GM06990 (cell line): ENCODE measurements at regions not wholly inside any gene's neighbourhood (a gene's known extent, or its start where the extent isn't known, plus 50 kb on each side); places are given as distances from the start of the nearest gene placed in this dataset.

ENCODE experiments used
- DNase-seq: peaks from one replicate; pipeline ENCODE4 v3.0.0-alpha.2; 2011; ENCODE audit not compliant: insufficient read length; ENCODE audit errors: extremely low read depth
- H3K27me3 ChIP-seq: replicated peaks from 2 replicates; pipeline ENCODE4 v1.6.0; 2011; ENCODE audit warnings: low read length; ENCODE audit not compliant: control insufficient read depth, insufficient read depth
- H3K36me3 ChIP-seq: 2 replicates; pipeline ENCODE4 v1.5.1; 2011; ENCODE audit warnings: low read length; ENCODE audit not compliant: control insufficient read depth, insufficient read depth
- H3K4me3 ChIP-seq: replicated peaks from 2 replicates; pipeline ENCODE4 v1.5.1; 2011; ENCODE audit warnings: low read depth, mild to moderate bottlenecking, control low read depth, low read length
- CTCF ChIP-seq: IDR thresholded peaks from 2 replicates; pipeline ENCODE4 v1.5.1; 2011; ENCODE audit warnings: low read length, control low read depth, mild to moderate bottlenecking, inconsistent platforms; ENCODE audit not compliant: insufficient read depth, poor library complexity, severe bottlenecking

- TF ChIP-seq CTCF: no peak
- no peak overlapping the region for H3K4me3 ChIP-seq
- no peak for DNase-seq
- H3K36me3 ChIP-seq: no peaks in the 10 kb centered on the region
- H3K27me3 ChIP-seq: no peaks in the 10 kb centered on the region; the same call in 1 of the 2 replicates
These were observed 163.5 kb upstream of the LINGO1 start for GRCh38 chr15:77796046-77796729.

DNA sequence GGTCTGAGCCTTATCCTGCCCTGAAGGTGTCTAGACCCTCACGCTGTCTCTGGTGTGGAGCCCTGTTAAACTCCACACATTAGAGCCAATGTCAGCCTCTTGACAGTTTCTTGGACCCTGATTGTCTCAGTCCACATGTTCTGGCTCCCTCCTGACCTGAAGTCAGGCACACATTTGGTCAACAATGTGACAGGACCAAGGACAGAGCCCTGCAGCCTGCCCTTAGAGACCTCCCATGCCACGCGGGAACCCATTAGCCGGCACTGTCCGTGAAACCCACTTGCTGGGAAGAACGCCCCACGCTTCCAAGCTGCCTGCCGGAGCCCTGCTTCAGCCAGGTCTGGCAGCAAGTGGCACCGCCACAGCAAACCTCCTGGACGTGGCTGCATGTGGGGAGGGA is 162.7 kb upstream of the LINGO1 start:
- DNase-seq: no peak
- no peaks in the 10 kb centered on the region; the same call in 1 of the 2 replicates for H3K27me3 ChIP-seq
- TF ChIP-seq CTCF: no peak
- no peak overlapping the region for H3K4me3 ChIP-seq
- H3K36me3 ChIP-seq: no peaks in the 10 kb centered on the region

DNA sequence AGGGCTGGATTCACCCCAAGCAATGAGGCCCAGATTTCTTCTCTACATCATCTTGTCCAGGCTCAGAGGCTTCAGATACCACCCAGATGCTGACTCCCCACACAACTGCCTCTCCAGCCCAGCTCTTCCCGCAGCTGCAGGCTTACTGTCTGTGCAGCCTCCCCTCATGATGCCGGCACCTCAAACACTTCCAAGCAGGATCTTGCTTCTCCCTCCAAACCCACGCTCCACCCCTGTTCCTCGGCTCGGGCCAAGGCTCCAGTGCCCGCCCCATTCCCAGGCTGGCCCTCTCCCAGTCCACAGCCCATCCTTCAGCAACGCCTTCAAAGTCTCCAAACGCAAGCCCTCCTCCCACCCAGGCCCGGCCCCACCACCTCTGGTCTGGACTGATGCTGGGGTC is 159.2 kb upstream of the LINGO1 start:
- Histone ChIP-seq H3K36me3 (no peaks in the 10 kb centered on the region), H3K4me3 (no peak overlapping the region), H3K27me3 (no peaks in the 10 kb centered on the region; the same call in none of the 2 replicates)
- no peak for DNase-seq
- no peak for TF ChIP-seq CTCF

GRCh38 chr15:77790481-77790880 is 157.8 kb upstream of the LINGO1 start:
- no peak for TF ChIP-seq CTCF
- no peak for DNase-seq
- no peak overlapping the region for H3K4me3 ChIP-seq
- no peaks in the 10 kb centered on the region; the same call in none of the 2 replicates for H3K27me3 ChIP-seq
- H3K36me3 ChIP-seq: no peaks in the 10 kb centered on the region

GRCh38 chr15:77786956-77787355 is 154.2 kb upstream of the LINGO1 start:
- Histone ChIP-seq H3K4me3 (no peak overlapping the region), H3K27me3 (no peaks in the 10 kb centered on the region; the same call in none of the 2 replicates), H3K36me3 (no peaks in the 10 kb centered on the region)
- no peak for DNase-seq
- no peak for TF ChIP-seq CTCF

- H3K4me3 ChIP-seq: no peak overlapping the region
- no peak for TF ChIP-seq CTCF
- H3K27me3 ChIP-seq: no peaks in the 10 kb centered on the region; the same call in none of the 2 replicates
These were observed 153.6 kb upstream of the LINGO1 start for GRCh38 chr15:77786181-77786890.

More at GRCh38 chr15:77786181-77786890, 153.6 kb upstream of the LINGO1 start:
- DNase-seq: no peak
- H3K36me3 ChIP-seq: no peaks in the 10 kb centered on the region
